C4-2B (cell line): ENCODE measurements at regions not wholly inside any gene's neighbourhood (a gene's known extent, or its start where the extent isn't known, plus 50 kb on each side); places are given as distances from the start of the nearest gene placed in this dataset.

Source experiments
- H3K27ac ChIP-seq: fragments of 450-650 bp; 2 replicates; pipeline ENCODE4 v1.5.1; 2017
- ZFX ChIP-seq: fragments of 450-650 bp; IDR thresholded peaks from 2 replicates; pipeline ENCODE4 v1.6.1; 2017
- TF ChIP-seq, protein P1 (sequence below): fragments of 450-650 bp; conservative IDR thresholded peaks from 2 replicates; pipeline ENCODE4 v1.5.1; 2017; ENCODE audit warnings: mild to moderate bottlenecking

DNA sequence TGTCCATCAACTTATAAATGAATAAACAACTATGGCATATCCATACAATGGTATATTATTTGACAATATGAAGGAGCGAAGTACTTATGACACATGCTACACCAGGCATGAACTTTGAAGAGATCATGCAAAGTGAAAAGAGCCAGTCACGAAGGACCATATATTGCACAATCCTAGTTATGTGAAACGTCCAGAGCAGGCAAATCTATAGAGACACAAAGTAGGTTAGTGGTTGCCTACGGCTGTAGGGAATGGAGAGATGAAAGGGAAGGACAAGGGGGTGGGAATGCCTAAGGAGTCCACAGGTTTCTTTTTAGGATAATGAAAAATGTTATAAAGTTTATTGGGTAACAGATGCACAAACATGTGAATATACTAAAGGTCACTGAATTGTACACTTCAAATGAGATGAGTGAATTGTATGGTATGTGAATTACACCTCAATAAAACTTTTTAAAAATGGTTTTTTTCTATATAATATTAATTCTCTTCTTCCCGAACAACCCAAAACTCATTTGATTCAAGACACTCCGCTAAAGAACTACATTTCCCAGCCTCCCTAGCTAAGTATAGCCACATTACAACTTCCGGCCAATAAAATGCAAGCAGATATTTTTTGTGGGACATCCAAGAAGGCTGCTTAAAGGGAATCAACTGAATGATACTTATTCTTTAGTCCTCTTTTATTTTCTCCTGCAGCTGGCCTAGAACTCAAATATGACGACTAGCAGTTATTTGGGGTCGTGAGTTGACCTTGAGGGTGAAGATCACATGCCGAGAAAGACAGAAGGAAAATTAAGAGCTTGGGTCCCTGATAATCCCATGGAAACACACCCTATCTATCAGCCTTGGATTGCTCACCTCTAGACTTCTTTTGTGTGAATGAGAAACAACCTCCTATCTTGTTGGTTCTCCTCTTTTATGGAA is 187.2 kb downstream of the TTC8 start:
- no peak overlapping the region for H3K27ac ChIP-seq
- TF ChIP-seq, protein P1, sequence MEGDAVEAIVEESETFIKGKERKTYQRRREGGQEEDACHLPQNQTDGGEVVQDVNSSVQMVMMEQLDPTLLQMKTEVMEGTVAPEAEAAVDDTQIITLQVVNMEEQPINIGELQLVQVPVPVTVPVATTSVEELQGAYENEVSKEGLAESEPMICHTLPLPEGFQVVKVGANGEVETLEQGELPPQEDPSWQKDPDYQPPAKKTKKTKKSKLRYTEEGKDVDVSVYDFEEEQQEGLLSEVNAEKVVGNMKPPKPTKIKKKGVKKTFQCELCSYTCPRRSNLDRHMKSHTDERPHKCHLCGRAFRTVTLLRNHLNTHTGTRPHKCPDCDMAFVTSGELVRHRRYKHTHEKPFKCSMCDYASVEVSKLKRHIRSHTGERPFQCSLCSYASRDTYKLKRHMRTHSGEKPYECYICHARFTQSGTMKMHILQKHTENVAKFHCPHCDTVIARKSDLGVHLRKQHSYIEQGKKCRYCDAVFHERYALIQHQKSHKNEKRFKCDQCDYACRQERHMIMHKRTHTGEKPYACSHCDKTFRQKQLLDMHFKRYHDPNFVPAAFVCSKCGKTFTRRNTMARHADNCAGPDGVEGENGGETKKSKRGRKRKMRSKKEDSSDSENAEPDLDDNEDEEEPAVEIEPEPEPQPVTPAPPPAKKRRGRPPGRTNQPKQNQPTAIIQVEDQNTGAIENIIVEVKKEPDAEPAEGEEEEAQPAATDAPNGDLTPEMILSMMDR: no peak
- TF ChIP-seq ZFX: no peak

DNA sequence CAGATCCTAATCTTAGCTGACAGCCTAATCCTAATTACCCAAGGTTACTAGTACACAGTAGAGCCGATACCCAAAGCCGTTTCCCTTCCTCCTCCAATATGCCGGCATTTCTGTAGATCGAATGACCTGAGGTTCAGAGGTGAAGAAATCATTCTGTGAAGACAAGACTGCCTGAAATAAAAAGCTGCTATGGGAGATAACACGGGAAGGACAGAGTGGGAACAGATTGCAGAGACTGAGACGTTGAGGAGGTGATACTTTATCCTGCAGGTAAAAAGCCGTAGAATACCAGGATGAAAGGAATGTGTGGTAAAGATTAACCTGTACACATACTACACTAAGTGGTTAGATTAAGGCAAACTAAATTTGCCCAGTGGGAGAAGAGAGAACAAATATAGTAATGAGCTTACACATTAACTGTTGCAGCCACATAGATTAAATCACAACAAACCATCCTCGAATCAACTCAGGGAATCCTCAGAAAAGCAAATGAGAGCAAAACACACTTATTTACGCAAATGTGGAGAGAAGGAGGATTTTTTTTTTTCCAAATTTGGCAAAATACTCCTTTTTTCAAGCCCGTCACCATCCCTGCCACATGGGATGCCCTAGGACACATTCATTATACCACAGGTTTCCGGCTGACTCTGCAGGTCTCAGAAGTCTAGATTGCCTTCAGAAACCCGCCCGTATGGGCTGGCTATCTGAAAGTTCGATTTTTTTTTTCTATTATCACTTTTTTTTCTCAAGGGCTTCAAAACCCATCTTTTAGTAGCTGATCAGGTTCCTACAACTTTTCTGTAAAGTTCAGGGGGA is 188.0 kb downstream of the TTC8 start:
- no peak for TF ChIP-seq ZFX
- TF ChIP-seq, protein P1: no peak
- no peak overlapping the region for H3K27ac ChIP-seq

DNA sequence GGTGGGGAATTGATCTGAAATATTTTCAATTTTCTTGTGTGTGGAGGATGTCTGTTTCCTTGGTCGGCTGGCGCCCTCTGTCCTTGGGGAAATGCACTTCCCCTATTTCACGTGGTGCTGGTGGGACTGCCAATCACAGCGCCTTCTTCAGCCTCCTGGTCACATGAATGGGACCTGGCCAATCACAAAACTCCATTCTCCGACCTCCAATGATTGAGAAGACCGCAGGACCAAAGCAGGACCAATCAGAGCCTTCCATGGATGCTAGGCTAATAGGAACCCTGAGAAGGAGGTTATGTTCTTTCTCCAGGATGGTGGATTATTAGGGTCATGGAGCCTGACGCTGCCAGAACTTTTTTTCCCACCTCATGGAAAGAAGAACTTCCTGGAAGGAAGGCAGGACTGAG is 188.7 kb downstream of the TTC8 start:
- no peak for TF ChIP-seq ZFX
- TF ChIP-seq, protein P1: peak; percentile 36
- no peak overlapping the region for H3K27ac ChIP-seq

DNA sequence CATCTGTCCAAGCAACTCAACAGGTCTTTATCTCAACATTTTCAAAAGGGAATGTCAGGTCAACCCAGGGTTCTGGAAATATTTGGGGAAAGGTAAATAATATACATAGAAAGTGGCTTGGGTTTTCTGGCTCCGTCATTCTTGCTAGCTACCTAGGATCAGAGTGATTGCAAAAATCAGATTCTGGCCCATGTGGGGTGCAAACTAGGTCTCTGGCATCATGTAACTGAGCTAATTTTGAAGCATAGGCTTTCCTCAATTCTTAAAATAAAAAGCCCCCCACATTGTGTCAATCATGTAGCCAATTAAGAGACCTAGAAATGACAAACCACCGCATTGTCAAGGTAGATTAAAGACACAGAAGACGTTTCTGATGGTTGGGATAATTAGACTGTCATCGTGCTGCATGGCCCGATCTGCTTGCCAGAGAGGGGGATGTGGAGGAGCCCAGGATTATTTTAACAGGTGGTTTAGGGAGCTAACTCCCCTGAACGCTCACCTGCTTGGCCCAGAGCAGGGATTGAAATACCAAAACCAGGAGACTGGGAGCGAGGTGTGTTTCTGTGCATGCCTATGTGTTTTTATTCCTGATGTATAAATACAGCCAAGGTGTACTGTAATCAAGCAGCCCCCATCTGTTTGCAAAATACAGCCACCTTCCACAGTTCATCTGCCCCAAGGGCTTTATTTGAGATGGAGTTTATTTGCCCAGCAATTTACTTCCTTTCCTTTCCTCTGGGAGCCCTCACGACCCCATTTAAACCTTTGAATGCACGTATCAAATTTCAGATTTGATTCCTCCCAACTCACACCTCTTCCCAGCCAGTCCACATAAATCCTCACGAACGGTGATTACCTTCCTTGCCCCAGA is 189.5 kb downstream of the TTC8 start:
- no peak overlapping the region for H3K27ac ChIP-seq
- no peak for TF ChIP-seq ZFX
- TF ChIP-seq, protein P1: no peak

DNA sequence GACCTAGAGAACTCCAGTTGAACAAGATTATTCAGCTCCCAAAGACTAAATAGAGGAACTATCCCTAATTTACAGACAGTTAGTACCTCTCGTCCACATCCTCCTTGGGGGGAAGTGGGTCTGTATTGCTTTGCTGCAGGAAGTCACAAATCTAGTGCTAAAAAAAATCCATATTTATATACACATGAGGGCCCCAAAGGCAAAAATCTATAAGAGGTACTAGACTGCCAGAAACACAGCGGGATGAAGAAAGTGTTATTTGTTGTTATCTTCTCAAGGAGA is 190.1 kb downstream of the TTC8 start:
- TF ChIP-seq, protein P1: no peak
- no peak for TF ChIP-seq ZFX
- H3K27ac ChIP-seq: no peak overlapping the region

DNA sequence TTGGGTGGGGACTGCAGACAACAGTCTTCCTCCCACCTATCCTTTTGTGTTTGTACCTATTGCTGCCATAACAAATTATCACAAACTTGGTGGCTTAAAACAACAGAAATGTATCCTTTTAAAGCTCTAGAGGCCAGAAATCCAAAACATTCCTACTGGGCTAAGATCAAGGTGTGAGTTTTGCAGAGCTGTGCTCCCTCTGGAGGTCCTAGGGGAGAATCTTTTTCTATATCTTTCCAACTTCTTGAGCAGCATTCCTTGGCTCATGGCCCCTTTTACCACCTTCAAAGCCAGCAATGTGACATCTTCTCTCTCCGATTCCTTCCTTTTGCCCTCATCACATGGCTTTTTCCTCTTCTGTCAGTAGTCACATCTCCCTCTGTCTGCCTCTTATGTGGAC is 190.6 kb downstream of the TTC8 start:
- no peak for TF ChIP-seq ZFX
- TF ChIP-seq, protein P1: peak; percentile 23; the same call in 1 of the 2 replicates
- H3K27ac ChIP-seq: no peak overlapping the region
